GM21381 (cell line): ENCODE measurements at regions not wholly inside any gene's neighbourhood (a gene's known extent, or its start where the extent isn't known, plus 50 kb on each side); places are given as distances from the start of the nearest gene placed in this dataset.

ENCODE experiments used
- ATAC-seq: cut with Tn5 transposase; IDR thresholded peaks from one replicate; pipeline ENCODE4 v1.9.1; 2021; ENCODE audit warnings: mild to moderate bottlenecking, moderate library complexity; ENCODE audit not compliant: unreplicated experiment

DNA sequence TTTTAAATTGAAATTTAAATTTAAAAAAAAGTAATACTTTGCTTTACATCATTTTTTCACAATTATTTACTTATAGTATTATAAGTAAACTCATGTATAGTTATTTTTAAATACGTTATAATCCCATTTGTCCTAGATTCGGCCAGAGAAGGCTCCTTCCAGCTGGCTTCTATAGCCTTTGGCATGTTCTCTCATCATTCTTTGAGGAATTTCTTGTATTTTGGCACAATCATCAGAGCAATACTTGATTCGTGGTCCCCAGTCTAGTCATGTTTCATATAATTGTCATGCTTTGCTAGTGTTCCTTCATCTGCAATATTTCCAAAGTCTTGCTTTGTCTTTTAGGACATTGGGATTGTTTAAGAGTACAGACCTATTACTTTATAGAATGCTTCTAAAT lies 1037.9 kb upstream of the AGA start:
- no peak for ATAC-seq

DNA sequence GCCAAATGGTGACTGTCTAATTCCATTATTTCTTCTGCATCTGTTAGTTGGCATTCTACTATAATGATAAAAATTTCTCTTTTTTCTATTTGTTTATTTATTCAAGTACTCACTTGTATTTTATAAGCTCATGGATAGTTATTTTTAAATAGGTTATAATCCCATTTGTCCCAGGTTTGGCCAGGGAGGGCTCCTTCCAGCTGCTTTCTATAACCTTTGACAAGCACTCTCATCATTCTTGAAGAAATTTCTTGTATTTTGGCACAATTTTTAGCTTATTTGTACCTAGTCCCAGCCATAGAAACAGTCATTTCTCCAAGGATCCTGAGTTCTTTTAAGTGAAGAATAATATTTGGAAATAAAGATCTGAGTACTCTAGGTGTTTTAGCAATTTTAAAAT lies 1038.6 kb upstream of the AGA start:
- ATAC-seq, result no peak

DNA sequence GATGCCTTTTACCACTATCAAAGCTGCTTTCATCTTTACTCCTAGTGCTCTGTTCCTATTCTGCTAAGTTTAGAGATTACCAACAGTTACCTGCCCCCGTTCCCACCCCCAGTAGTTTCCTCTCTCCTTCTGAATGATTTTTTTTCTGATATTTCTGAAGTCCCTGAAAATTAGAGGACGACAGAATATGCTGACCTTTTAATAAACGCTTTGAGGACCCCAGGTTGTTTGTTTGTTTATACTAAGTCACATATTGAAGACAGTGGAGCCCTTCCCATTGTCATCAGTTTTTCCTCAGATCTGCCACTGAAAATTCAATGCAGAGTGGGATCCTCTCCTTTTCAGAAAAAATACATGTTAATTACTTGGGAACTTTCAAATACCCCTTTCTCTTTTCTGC lies 1039.3 kb upstream of the AGA start:
- ATAC-seq, result no peak

DNA sequence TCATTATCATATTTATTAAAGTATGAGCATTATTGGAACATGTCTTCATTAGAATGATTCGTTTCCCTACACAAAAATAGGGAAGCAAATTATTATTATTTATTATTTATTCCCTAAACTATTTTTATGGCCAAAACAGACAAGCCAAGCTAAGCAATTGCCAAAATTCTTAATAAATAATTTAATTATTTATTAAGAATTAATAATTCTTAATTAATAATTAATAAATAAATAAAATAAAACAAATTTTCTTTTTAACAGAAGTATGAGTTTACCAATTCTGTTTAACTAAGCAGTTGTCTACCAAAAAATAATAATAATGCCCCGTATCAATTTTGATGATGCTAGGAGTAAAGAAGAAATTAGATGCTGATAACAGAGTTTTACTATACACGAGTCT lies 1080.8 kb upstream of the AGA start:
- ATAC-seq, result no peak

DNA sequence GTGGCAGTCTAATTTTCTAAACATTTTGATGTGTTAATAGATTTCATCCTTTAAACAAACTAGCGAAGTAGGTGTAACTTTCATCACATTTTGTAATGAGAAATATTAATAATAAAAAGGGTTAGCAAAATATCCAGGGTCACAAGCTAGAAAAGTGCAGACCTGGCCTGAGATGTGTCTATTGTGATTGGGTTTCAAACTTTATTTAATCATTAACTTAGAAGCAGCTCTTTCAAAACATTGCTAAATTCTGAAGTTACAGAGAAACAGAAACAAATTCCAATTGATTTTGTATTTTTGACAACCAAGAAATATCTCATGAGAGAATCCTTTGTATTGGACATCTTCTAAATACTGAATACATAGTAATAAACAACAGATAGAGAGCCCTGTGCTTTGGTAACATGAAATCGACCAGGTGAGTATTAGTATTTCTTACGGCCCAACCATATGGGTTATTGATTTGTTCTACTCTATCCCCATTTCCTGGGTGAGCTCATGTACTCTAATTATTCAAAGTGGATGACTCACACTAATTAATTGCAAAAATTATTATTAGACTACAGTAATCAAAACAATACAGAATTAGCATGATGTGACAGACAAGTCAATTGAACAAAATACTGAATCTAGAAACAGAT lies 1093.8 kb upstream of the AGA start:
- ATAC-seq, result no peak

DNA sequence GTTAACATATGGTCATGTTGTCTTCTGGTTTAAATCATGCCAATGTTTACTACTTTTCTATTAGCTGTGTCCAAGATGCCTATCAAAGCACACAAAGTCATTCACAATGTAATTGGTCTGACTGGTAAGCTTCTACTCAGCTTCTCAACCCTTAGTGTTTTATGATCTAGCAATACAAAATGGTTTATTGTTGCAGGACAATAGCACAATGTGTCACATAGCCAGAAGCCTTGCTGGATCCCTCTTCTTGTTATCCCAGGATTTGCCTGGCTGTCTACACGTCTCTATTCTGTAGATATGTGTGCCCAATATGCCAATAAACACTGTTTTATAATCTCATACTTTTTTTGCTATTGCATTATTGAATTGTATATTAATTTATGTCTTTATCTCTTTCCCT lies 1111.0 kb upstream of the AGA start:
- no peak for ATAC-seq

DNA sequence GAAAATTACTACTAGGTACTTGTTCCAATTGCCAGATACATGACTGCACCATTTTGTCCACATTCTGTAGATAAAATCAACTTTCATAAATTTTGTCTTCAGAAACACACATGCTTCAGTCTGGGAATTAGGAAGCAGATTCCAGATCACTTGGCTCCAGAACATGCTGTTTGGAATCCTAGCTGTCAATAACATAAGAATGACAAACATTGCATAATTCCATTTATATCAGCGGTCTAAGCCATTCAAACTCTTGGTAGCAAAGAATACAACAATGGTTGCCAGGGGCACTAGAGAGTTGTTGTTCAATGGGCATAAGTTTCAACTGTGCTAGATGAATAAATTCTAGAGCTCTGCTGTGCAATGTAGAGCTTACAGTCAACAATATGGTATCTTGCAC lies 1112.1 kb upstream of the AGA start:
- no peak for ATAC-seq

DNA sequence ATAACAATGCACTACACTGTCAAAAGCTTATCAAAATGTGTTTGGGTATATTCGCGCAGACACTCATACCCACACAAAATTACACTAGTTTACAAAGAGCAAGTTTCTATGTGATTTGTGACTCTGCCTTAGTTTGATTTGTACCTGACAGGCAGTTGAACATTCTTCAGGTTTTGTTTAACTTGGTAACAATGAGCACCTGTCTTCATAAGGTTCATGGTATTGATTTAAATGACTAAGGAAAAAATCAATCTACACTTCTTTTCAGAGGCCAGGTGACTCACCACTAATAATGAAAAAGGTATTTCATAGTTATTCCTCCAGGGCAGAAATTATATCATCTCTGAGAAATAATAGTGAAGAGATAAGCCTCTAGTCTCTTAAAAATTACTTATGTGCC lies 1114.6 kb upstream of the AGA start:
- ATAC-seq, result no peak

DNA sequence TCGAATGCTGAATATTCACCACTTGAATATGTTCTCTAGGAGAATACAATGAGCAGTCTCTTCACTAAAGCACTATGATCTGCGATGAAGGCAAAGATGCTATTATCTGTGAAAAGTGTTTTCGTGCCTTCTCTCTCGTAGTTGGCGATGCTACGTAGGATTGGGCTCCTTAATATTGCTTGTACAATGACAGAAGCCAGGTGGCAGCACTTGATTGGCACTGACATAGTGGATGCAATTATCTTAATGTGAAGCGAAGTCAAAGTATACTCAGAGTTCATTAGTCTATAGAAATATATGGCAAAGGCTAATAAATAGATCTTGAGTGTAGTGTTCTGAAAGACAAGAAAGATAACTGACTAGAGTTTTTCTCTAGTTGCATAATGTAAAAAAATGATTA lies 1135.7 kb upstream of the AGA start:
- ATAC-seq, result no peak

DNA sequence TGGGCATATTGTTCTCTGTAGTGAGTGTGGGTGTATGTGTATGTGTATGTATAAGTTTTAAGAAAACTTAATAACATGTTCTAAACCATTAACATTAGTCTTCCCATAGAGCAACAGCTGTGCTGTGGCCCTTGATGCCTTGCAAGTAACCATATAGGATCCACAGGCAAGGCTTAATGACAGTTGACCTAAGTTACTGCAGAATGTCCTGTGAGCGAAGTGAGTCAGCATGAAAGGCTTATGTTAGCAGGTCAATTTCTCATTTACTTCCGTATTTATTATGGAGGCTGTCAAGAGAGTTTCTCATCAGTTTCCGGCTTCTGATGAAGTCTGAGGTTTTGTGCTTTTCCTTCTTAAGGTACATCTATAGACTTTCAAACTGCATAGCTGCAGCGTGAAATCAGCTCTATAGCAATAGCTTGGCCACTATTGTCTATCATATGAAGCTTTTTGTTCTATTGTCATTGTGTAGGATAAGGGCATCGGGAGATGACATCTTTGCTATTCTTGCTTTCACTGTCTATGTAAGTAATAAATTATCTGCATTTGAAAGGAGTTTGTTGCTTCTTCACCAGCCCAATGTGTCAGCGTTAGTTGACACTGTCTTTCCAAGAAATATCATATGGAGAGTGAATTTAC lies 1153.4 kb upstream of the AGA start:
- no peak for ATAC-seq

DNA sequence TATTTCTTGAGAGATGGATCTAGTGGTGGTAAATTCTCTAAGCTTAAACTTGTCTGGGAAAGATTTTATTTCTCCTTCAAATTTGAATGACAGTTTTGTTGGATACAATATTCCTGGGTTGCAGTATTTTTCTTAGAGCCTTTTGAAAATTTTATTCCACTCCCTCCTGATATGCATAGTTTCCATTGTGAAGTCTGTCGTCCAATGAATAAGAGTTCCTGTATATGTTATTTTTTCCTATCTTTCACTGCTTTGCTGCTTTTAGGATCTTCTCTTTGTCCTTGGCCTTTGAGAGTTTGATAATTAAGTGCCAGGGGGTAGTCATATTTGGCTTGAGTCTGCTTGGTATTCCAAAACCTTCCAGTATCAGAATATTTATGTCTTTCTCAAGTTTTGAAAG lies 1156.4 kb upstream of the AGA start:
- no peak for ATAC-seq

DNA sequence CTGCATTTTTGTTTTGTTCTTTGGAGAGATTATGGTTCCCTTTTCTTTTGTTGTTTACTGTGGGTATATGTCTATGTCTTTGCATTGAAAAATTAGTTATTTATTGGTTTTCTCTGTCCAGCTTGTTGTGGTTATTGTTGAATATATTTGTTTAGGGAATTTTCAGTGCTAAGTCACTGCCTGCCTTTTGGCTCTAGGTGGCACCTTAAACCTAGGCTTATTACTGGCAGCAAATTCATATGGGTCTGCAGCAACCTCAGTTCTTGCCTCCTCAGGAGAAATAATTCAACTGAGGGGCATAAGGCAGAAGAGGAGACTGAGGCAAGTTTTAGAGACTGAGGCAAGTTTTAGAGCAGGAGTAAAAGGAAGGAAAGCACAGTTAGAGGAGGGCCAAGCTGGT lies 1157.3 kb upstream of the AGA start:
- ATAC-seq, result no peak

DNA sequence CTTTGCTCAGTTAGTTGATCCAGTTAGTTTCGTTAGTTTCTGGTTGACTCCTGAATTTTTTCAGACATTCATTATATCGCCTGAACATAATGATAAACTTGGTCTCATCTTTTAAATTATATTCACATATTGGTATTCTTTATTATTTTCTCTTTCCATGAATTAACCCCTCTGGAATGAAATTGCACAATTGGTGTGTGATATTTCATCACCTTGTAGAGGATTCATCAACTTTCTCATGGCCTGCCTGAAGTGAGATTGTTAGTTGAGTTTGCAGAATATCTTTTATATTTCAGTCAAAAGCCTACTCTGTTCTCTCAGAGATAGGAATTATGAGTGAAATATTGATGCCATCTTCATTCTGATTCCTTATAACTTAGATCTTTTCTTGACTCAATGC lies 1160.6 kb upstream of the AGA start:
- no peak for ATAC-seq

DNA sequence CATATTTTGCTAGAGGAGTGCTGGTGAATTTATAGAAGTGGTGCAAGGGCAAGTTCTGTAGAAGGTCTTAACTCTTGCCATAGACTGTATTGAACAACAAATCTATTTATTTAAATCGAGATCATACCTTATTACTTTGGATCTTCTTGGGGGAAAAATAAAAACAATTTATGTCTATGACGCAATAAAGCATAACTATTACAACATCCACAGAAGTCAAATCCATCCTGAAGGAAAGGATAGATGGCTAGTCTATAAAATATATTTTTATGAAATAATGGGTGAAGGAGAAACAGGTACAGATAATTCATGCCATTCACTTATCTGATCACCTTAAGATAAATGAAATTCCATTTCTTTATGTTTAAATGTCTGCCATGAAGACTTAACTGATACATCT lies 1168.8 kb upstream of the AGA start:
- no peak for ATAC-seq

DNA sequence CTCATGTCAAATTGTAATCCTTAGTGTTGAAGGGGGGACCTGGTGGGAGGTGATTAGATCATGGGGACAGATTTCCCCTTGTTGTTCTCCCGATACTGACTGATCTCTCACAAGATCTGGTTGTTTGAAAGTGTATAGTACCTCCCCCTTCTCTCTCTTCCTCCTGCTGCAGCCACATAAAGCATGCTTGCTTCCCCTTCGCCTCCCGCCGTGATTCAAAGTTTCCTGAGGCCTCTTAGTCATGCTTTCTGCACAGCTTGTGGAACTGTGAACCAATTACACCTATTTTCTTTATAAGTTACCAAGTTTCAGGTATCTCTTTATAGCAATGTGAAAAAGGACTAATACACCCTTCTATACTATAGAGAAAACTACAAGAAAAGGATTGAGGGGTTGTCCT lies 1170.5 kb upstream of the AGA start:
- no peak for ATAC-seq

DNA sequence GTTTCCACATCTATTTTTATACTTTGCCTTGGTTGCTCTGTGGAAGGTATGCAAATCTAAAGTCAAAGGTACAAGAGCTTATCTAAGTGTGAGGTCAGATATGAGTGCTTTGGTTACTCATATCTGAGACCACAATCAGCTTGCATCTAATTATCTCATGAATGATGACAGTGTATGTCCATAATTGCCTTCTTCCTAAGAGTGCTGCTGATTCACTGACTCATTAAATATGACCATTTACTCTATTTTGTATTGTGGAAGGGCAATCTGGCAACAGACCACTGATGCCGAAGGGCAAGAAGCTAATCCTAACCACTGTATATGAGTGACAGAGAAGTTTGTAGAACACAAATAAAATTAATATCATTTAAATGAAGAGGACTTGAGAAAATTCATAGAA lies 1190.2 kb upstream of the AGA start:
- no peak for ATAC-seq

DNA sequence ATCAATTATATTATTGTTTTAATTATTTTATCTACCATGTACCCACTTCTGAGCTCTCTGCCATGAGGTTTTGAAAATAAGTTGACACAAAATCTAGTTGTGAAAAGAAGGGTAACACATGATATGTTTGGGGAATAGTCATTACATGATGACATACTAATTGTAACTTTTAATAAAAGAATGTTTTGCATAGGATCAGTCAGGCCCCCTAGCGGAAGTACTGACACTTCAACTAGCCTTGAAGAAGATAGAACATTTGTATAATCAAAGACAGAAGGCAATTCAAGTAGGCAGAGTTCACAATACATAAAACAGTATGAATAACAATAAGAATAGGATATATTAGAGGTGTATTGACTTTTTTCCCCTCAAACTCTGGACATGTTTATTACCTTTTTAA lies 1191.0 kb upstream of the AGA start:
- ATAC-seq, result no peak

DNA sequence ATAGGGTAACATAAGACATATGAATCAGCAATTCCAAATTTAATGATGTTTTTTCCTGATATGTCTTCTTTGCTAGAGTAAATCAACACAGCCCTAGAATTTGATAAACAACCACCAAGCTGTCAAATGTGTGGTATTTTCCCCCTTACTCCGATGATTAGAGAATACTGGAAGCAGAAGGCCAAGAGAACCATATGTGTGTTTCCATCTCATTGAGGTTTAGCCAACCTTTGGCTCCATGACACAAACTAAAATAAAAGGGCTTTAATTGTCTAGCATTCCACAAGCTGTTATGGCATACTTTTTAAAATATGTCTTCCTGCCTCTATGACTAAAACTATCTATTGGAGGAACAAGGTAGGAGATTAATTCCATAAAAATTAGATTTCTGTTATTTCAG lies 1222.4 kb upstream of the AGA start:
- ATAC-seq, result no peak

DNA sequence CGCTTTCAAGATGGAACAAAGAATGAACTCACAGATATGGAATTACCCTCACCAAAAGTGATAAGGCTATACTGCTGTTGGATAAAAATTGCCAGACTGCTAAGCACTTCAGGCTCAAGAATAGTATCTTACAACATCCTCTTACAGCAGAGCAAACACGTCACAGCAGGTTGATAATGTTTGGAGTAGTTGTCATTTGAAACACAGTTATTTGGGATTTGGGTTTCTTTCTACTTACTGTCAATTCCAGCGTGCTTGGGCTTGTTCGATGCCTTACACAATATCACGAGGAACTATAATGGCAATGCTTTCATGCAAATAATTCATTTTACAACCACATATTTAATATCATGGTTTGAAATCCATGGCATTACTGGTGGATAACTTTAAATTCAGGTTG lies 1223.7 kb upstream of the AGA start:
- no peak for ATAC-seq

DNA sequence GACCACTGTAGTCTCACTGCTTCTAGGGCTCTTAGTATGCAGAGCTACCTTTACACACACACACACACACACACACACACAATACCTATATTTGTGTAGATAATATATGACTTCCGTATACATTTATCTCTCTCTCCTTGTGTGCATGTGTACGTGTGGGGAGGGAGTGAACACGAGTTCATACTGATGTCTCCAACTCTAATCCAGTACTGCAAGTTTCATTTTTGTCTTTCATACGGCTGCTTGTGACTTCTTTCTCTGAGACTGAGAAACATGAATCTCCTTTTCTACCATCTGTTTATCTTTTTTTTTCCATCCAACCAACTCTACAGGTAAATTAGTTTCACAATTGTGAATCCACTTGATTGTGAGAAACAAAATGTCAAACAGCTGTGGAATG lies 1229.5 kb upstream of the AGA start:
- ATAC-seq, result no peak

DNA sequence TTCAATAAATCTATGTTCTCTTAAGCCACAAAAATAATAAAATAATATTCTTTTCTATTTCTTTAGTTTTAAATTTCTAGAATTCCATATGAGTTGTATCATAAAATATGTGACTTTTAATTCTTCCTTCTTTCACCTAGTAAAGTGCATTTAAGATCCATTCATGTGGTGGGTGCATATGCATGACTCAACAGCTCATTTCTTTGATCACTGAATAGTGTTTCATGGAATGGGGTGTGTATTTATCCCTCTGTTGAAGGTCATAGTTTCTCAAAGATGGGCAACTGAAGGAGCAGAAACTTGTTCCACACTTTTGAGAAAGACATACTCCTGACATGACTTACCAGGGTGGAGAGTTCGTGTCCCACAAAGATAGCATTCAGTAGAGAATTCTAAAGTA lies 1230.3 kb upstream of the AGA start:
- no peak for ATAC-seq

DNA sequence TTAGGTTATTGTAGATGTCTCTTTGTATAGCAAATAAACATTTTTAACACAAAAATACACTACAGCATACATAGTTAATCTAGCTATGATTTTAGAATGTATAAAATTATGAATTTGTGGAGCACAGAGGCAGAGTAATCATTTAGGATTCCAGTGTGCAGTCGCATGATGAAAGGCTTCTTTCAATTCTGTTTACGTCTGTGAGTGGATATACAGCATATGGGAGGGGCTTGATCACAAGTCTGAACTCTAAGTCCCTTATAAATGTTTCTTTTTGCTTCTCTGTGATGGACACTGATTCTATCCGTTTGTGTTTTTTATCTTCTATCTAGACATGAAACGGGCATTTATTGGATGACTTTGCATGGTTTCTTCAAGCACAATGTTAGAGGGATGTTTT lies 1239.6 kb upstream of the AGA start:
- no peak for ATAC-seq

DNA sequence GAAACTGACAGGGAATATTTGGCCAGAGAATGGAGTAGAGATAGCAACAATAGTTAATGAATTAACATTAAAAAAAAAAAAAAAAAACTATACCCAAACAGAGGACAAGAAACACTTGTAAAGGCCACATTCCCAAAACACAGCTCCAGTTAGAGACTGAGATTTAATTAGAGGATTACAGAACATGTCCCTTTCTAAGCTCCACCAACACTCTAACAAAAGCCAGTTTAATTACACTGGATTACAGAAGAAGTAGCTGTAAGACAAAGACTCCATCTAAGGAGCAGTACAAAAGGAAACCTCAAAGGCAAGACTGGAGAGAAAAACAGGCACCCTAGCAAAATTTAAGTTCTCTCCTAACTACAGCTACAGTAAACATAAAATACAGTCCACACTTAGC lies 1247.7 kb upstream of the AGA start:
- ATAC-seq, result no peak
